Frontal cortex (tissue), 3 donors: ENCODE measurements at regions not wholly inside any gene's neighbourhood (a gene's known extent, or its start where the extent isn't known, plus 50 kb on each side); places are given as distances from the start of the nearest gene placed in this dataset.

Source experiments
- DNase-seq, 2 donors: peaks; one replicate each; pipeline ENCODE4 v3.0.0; 2012; ENCODE audit warnings: low spot score in 2 of 2
- FAIRE-seq: peaks from 2 replicates; lab custom pipeline; 2012; peaks lifted over from hg19 to GRCh38; lab: Jason Lieb, UNC
- donor health status: control.
- donor health status: control.
- donor health status: control.

GRCh38 chr1:226487921-226488320 is 60.6 kb upstream of the STUM start:
- FAIRE-seq (no peak), DNase-seq (no peak)

- FAIRE-seq (no peak), DNase-seq (no peak)
These were observed 58.7 kb upstream of the STUM start for GRCh38 chr1:226489718-226490425.

DNA sequence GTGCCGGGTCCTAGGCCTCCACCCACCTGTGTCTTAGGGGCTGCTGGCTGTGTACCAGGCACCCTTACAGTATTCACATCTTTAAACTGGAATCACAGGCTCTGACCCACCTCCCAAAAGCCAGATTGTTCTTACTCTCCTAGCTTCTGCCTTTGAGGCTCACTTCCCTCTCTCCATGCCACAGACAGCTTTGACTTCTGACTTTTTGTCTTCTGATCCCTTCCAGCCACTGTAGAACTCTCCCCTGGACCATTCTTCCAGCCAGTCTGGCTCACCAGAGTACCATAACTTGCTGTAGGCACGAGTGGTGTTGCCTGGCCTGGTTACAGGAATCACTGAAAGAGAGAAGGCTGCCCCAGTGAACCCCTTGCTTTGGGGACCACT is 58.1 kb upstream of the STUM start:
- FAIRE-seq = no peak
- no peak for DNase-seq

- FAIRE-seq = no peak
- DNase-seq = no peak
These were observed 57.3 kb upstream of the STUM start for GRCh38 chr1:226491093-226491850.

GRCh38 chr1:226492426-226493137 is 56.0 kb upstream of the STUM start:
- FAIRE-seq (no peak), DNase-seq (no peak)

GRCh38 chr1:226494092-226494609 is 54.4 kb upstream of the STUM start:
- DNase-seq = no peak
- FAIRE-seq = no peak

- DNase-seq (no peak), FAIRE-seq (no peak)
These were observed 52.8 kb upstream of the STUM start for GRCh38 chr1:226495716-226496115.

DNA sequence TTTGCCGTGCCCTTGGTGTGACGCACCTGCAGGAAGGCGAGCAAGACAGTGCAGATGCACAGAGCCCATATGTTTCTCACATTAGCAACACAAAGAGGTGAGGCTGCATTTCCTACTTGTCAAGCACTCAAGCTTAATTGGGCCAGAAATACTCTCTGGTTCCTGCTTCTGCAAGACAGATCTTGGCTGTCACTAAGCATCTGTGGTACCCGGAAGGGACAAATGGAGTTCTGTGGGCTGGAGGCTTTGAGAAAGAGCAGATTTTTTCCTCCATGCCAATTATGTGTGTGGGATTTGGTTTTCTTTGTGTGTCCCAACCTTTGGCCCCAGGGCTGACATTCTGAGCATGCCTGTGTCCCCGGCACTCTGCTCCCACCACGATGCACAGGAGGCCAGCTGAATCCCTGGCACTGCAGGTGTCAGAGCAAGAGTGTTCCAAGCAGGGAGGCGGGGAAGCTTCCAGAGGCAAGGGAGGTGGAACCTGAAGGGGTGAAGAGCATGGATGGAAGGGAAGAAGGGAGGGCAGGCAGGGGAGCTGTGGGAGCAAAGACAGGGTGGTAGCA is 52.0 kb upstream of the STUM start:
- no peak for FAIRE-seq
- no peak for DNase-seq

GRCh38 chr1:226497276-226497833 is 51.2 kb upstream of the STUM start:
- DNase-seq = no peak
- no peak for FAIRE-seq

GRCh38 chr1:226497991-226498639 is 50.4 kb upstream of the STUM start:
- no peak for FAIRE-seq
- no peak for DNase-seq

DNA sequence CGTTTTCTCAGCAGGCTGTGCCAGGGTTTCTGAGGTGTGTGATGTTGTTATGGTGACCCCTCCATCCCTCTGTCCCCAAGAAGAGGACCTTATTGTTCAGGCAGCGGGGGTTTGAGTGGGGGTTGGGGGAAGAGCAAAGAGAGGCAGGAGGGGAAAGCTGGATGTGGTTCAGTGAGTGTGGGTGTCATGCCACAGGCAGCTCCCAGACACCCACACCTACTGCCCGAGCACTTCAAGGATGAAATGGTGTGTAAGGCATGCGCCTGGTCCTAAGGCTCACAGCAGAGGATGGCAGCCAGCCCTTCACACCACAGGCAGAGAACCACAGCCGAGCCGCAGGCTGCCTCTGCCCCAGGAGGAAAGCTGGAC is 49.9 kb upstream of the STUM start:
- FAIRE-seq = no peak

More for the DNA sequence above, 49.9 kb upstream of the STUM start:
- DNase-seq = no peak
